C4-2B (cell line): ENCODE measurements at regions not wholly inside any gene's neighbourhood (a gene's known extent, or its start where the extent isn't known, plus 50 kb on each side); places are given as distances from the start of the nearest gene placed in this dataset.

Experiments
- CTCF ChIP-seq: fragments of 450-650 bp; conservative IDR thresholded peaks from 2 replicates; pipeline ENCODE4 v1.5.1; 2017; ENCODE audit warnings: mild to moderate bottlenecking
- ZFX ChIP-seq: fragments of 450-650 bp; IDR thresholded peaks from 2 replicates; pipeline ENCODE4 v1.6.1; 2017

- TF ChIP-seq CTCF: no peak
- TF ChIP-seq ZFX: no peak
Observed at GRCh38 chr18:67159662-67160061, 356.9 kb downstream of the DSEL start.
